GM19351 (cell line): ENCODE measurements at regions not wholly inside any gene's neighbourhood (a gene's known extent, or its start where the extent isn't known, plus 50 kb on each side); places are given as distances from the start of the nearest gene placed in this dataset.
A peak's percentile ranks its signal among the peaks of the same experiment; 100 is the strongest.

ENCODE experiments used
- ATAC-seq: cut with Tn5 transposase; IDR thresholded peaks from one replicate; pipeline ENCODE4 v1.9.1; 2021; ENCODE audit warnings: mild to moderate bottlenecking, moderate library complexity; ENCODE audit not compliant: unreplicated experiment

- ATAC-seq, result no peak
Measured at GRCh38 chr3:177992993-177993970, 543.0 kb upstream of the KCNMB2 start.

GRCh38 chr3:177994976-177995375 is 541.3 kb upstream of the KCNMB2 start:
- no peak for ATAC-seq

GRCh38 chr3:177995381-177996085 is 540.7 kb upstream of the KCNMB2 start:
- no peak for ATAC-seq

- ATAC-seq, result peak; percentile 93
Measured at GRCh38 chr3:178001670-178002101, 534.5 kb upstream of the KCNMB2 start.

- no peak for ATAC-seq
Measured at GRCh38 chr3:178002113-178002512, 534.1 kb upstream of the KCNMB2 start.

- no peak for ATAC-seq
Measured at GRCh38 chr3:178003756-178004155, 532.5 kb upstream of the KCNMB2 start.

GRCh38 chr3:178005961-178006360 is 530.3 kb upstream of the KCNMB2 start:
- ATAC-seq, result no peak

- ATAC-seq, result no peak
Measured at GRCh38 chr3:178010306-178010705, 525.9 kb upstream of the KCNMB2 start.

- ATAC-seq, result no peak
Measured at GRCh38 chr3:178019645-178020044, 516.6 kb upstream of the KCNMB2 start.

- ATAC-seq, result no peak
Measured at GRCh38 chr3:178022599-178022998, 513.6 kb upstream of the KCNMB2 start.

- ATAC-seq, result no peak
Measured at GRCh38 chr3:178028933-178029332, 507.3 kb upstream of the KCNMB2 start.

- ATAC-seq, result no peak
Measured at GRCh38 chr3:178036451-178037144, 499.6 kb upstream of the KCNMB2 start.

- ATAC-seq, result no peak
Measured at GRCh38 chr3:178041931-178042330, 494.3 kb upstream of the KCNMB2 start.

GRCh38 chr3:178042376-178042775 is 493.9 kb upstream of the KCNMB2 start:
- no peak for ATAC-seq

GRCh38 chr3:178043084-178043483 is 493.2 kb upstream of the KCNMB2 start:
- ATAC-seq, result no peak

GRCh38 chr3:178044320-178044719 is 491.9 kb upstream of the KCNMB2 start:
- no peak for ATAC-seq

GRCh38 chr3:178047496-178047895 is 488.7 kb upstream of the KCNMB2 start:
- no peak for ATAC-seq

- no peak for ATAC-seq
Measured at GRCh38 chr3:178048768-178049167, 487.5 kb upstream of the KCNMB2 start.

GRCh38 chr3:178054471-178054870 is 481.8 kb upstream of the KCNMB2 start:
- no peak for ATAC-seq

- ATAC-seq, result no peak
Measured at GRCh38 chr3:178055939-178056338, 480.3 kb upstream of the KCNMB2 start.

- ATAC-seq, result no peak
Measured at GRCh38 chr3:178056868-178057267, 479.4 kb upstream of the KCNMB2 start.
